GM12892 (cell line): ENCODE measurements at regions not wholly inside any gene's neighbourhood (a gene's known extent, or its start where the extent isn't known, plus 50 kb on each side); places are given as distances from the start of the nearest gene placed in this dataset.

Experiments used
- POLR2A ChIP-seq: IDR thresholded peaks from 2 replicates; pipeline ENCODE4 v1.6.1; 2011; ENCODE audit warnings: low read depth, low read length, control low read depth
- POLR2AphosphoS5 ChIP-seq: IDR thresholded peaks from 2 replicates; pipeline ENCODE4 v1.6.1; 2011; ENCODE audit warnings: low read depth, low read length, control low read depth
- TAF1 ChIP-seq: IDR thresholded peaks from 2 replicates; pipeline ENCODE4 v1.6.1; 2011; ENCODE audit warnings: low read depth, mild to moderate bottlenecking, control low read depth, low read length, borderline replicate concordance

- no peak for TF ChIP-seq POLR2A
- TF ChIP-seq POLR2AphosphoS5, result no peak
- no peak for TF ChIP-seq TAF1
These were observed 171.5 kb downstream of the ALDH8A1 start for GRCh38 chr6:134778431-134778830.
